HCT116 (cell line): ENCODE measurements at regions not wholly inside any gene's neighbourhood (a gene's known extent, or its start where the extent isn't known, plus 50 kb on each side); places are given as distances from the start of the nearest gene placed in this dataset.

Experiments
- ATAC-seq: fragments of 200-7000 bp; cut with Tn5 transposase; 2 replicates; pipeline ENCODE4 v1.9.1; 2020; ENCODE audit warnings: mild to moderate bottlenecking, moderate library complexity
- BruUV-seq: library from RNA; stranded (reverse); fragments of 400-500 nt; replicated peaks from 2 replicates; lab custom pipeline; 2021; lab: Mats Ljungman, UMichigan
- CTCF ChIA-PET: fragments of 300-600 bp; sonication (Branson Sonifier 250); formaldehyde crosslinking; loops from one replicate; lab custom pipeline; 2021; ENCODE audit warnings: antibody characterized with exemption; lab: Charles Lee
- POLR2A ChIA-PET: fragments of 300-600, 350-600 bp; sonication (Branson Sonifier 250); formaldehyde crosslinking; loops from one replicate; lab custom pipeline; 2021; ENCODE audit warnings: antibody characterized with exemption; lab: Charles Lee
- RAD21 ChIA-PET, 2 experiments: fragments of 300-600 bp; sonication (Branson Sonifier 250); formaldehyde crosslinking; loops; one replicate each; lab custom pipeline; 2023; ENCODE audit warnings: low total read pairs in 2 of 2; ENCODE audit not compliant: uncharacterized antibody in 2 of 2, unreplicated experiment in 2 of 2, low non-redundant PET in 1 of 2; lab: Charles Lee
- DNase-seq: peaks from one replicate; pipeline ENCODE4 v3.0.0-alpha.2; 2010; ENCODE audit warnings: low read depth, low spot score
- H2AFZ ChIP-seq: fragments of 200-600 bp; shearing (Covaris generic), sonication (generic); 2 replicates; pipeline ENCODE4 v1.6.1; 2017; ENCODE audit warnings: low read depth, mixed run types, mixed read lengths, antibody characterized with exemption, low read length; ENCODE audit not compliant: poor library complexity, severe bottlenecking
- H3K27ac ChIP-seq: 2 replicates; pipeline ENCODE4 v1.5.1; 2012; ENCODE audit warnings: low read depth, low read length
- H3K27me3 ChIP-seq: fragments of 200-600 bp; sonication (generic); 2 replicates; pipeline ENCODE4 v1.6.1; 2016; ENCODE audit warnings: mixed run types, low read length, mixed read lengths; ENCODE audit not compliant: insufficient read depth
- H3K36me3 ChIP-seq, 2 experiments: fragments of 200-500 bp in 1 of 2; fragments of 200-600 bp in 1 of 2; sonication (Bioruptor generic) in 1 of 2; sonication (generic) in 1 of 2; 2 replicates each; pipeline versions ENCODE4 v1.5.1 to v1.6.1; 2014 to 2016; ENCODE audit warnings: low read length in 2 of 2, inconsistent platforms in 1 of 2, mixed read lengths in 1 of 2, mixed run types in 1 of 2; ENCODE audit not compliant: insufficient read depth in 2 of 2, control insufficient read depth in 1 of 2
- H3K4me1 ChIP-seq, 2 experiments: fragments of 200-600 bp in 1 of 2; sonication (generic) in 1 of 2; 2 replicates each; pipeline versions ENCODE4 v1.5.1 to v1.6.1; 2012 to 2017; ENCODE audit warnings: low read length in 2 of 2, inconsistent platforms in 1 of 2, mild to moderate bottlenecking in 1 of 2, mixed read lengths in 1 of 2, mixed run types in 1 of 2, moderate library complexity in 1 of 2; ENCODE audit not compliant: insufficient read depth in 2 of 2, control insufficient read depth in 1 of 2
- H3K4me2 ChIP-seq: fragments of 200-600 bp; sonication (generic); 2 replicates; pipeline ENCODE4 v1.6.1; 2017; ENCODE audit warnings: mixed run types, low read length, mixed read lengths
- H3K4me3 ChIP-seq, 2 experiments: fragments of 200-600 bp in 1 of 2; sonication (generic) in 1 of 2; replicated peaks in 1 of 2; 2 replicates each; pipeline ENCODE4 v1.5.1; 2011 to 2016; ENCODE audit warnings: low read length in 2 of 2, control low read depth in 1 of 2, low read depth in 1 of 2, mild to moderate bottlenecking in 1 of 2, mixed read lengths in 1 of 2, mixed run types in 1 of 2
- H3K79me2 ChIP-seq: fragments of 200-600 bp; sonication (generic); 2 replicates; pipeline ENCODE4 v1.6.1; 2017; ENCODE audit warnings: mild to moderate bottlenecking, mixed run types, low read length, moderate library complexity, mixed read lengths; ENCODE audit not compliant: insufficient read depth
- H3K9ac ChIP-seq: fragments of 200-600 bp; sonication (generic); 2 replicates; pipeline ENCODE4 v1.6.1; 2016; ENCODE audit warnings: low read length, mixed read lengths
- H3K9me2 ChIP-seq: fragments of 200-600 bp; sonication (generic), shearing (Covaris generic); 2 replicates; pipeline ENCODE4 v1.6.1; 2017; ENCODE audit warnings: mixed run types, mild to moderate bottlenecking, moderate library complexity; ENCODE audit not compliant: insufficient read depth
- H3K9me3 ChIP-seq, 2 experiments: fragments of 200-500 bp in 1 of 2; fragments of 200-600 bp in 1 of 2; sonication (Bioruptor generic) in 1 of 2; sonication (generic) in 1 of 2; 2 replicates each; pipeline ENCODE4 v1.6.1; 2014 to 2017; ENCODE audit warnings: low read length in 2 of 2, mixed read lengths in 2 of 2, inconsistent platforms in 1 of 2, low read depth in 1 of 2, mild to moderate bottlenecking in 1 of 2, mixed run types in 1 of 2, moderate library complexity in 1 of 2; ENCODE audit not compliant: control insufficient read depth in 1 of 2, insufficient read depth in 1 of 2
- H4K20me1 ChIP-seq: fragments of 200-600 bp; sonication (generic), shearing (Covaris generic); 2 replicates; pipeline ENCODE4 v1.6.1; 2017; ENCODE audit warnings: mixed run types, mild to moderate bottlenecking, moderate library complexity; ENCODE audit not compliant: insufficient read depth
- CBX3 ChIP-seq: IDR thresholded peaks from 2 replicates; pipeline ENCODE4 v1.6.1; 2012; ENCODE audit warnings: low read depth
- ELF1 ChIP-seq: IDR thresholded peaks from 2 replicates; pipeline ENCODE4 v1.6.1; 2012; ENCODE audit warnings: low read depth, borderline replicate concordance
- EZH2 ChIP-seq: fragments of 200-600 bp; sonication (generic); IDR thresholded peaks from 2 replicates; pipeline ENCODE4 v1.6.1; 2017; ENCODE audit warnings: antibody characterized with exemption, mixed run types
- FOSL1 ChIP-seq: IDR thresholded peaks from 2 replicates; pipeline ENCODE4 v1.6.1; 2012; ENCODE audit warnings: low read depth
- JUND ChIP-seq: IDR thresholded peaks from 2 replicates; pipeline ENCODE4 v1.6.1; 2012
- POLR2A ChIP-seq: IDR thresholded peaks from 2 replicates; pipeline ENCODE4 v1.7.0; 2011; ENCODE audit warnings: borderline replicate concordance; ENCODE audit not compliant: insufficient read depth, insufficient read length; ENCODE audit errors: extremely low read depth
- RAD21 ChIP-seq: IDR thresholded peaks from 2 replicates; pipeline ENCODE4 v1.6.1; 2012; ENCODE audit warnings: low read depth, mild to moderate bottlenecking
- SIN3A ChIP-seq: IDR thresholded peaks from 2 replicates; pipeline ENCODE4 v1.6.1; 2012; ENCODE audit warnings: low read depth
- SP1 ChIP-seq: IDR thresholded peaks from 2 replicates; pipeline ENCODE4 v1.6.1; 2012; ENCODE audit warnings: low read depth
- TCF7L2 ChIP-seq: IDR thresholded peaks from 2 replicates; pipeline ENCODE4 v1.7.0; 2011; ENCODE audit warnings: borderline replicate concordance, inconsistent platforms; ENCODE audit not compliant: insufficient read depth, insufficient read length; ENCODE audit errors: extremely low read depth
- intact Hi-C: fragments of 100-400 bp; cut with micrococcal nuclease; formaldehyde crosslinking; loops from 2 replicates; pipeline ENCODE4 v1.10.0; 2022
- TF ChIP-seq, protein P1 (sequence below), 3 experiments: fragments of 200-600 bp in 1 of 3; sonication (generic) in 1 of 3; IDR thresholded peaks in 2 of 3; conservative IDR thresholded peaks in 1 of 3; 2 replicates each; pipeline ENCODE4 v1.5.1; 2012 to 2017; ENCODE audit warnings: low read depth in 2 of 3, low read length in 2 of 3, antibody characterized with exemption in 1 of 3, borderline replicate concordance in 1 of 3, control low read depth in 1 of 3, mild to moderate bottlenecking in 1 of 3, mixed read lengths in 1 of 3, mixed run types in 1 of 3, moderate library complexity in 1 of 3; ENCODE audit not compliant: insufficient read depth in 1 of 3
- TF ChIP-seq, protein P2 (sequence below): IDR thresholded peaks from 2 replicates; pipeline ENCODE4 v1.6.1; 2012
- TF ChIP-seq, protein P3 (sequence below): IDR thresholded peaks from 2 replicates; pipeline ENCODE4 v1.6.1; 2012
- TF ChIP-seq, protein P4 (sequence below): IDR thresholded peaks from 2 replicates; pipeline ENCODE4 v1.6.1; 2012; ENCODE audit warnings: low read depth
- TF ChIP-seq, protein P5 (sequence below): IDR thresholded peaks from 2 replicates; pipeline ENCODE4 v1.6.1; 2011; ENCODE audit warnings: mild to moderate bottlenecking, low read length, moderate library complexity; ENCODE audit not compliant: insufficient replicate concordance; ENCODE audit errors: extremely low read depth

DNA sequence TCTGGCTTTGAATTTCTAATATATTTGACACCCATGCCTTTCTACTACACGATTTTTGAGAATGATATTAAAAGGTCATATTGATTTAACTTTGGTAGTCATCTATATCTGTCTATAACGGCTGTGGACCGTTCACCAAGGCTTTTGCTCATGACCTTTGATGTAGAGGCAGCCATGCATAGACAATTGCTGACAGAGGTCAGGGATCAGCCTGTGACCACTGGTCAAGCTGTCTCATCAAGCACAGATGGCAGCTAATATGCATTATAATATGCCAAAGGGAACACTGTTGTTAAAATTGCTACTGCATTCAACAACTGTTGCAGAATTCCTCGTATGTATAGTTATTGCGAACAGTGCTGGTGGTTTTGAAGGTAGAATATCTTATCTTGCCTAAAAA lies 323.9 kb upstream of the DSEL start:
- no peak for TF ChIP-seq POLR2A
- TF ChIP-seq SIN3A: no peak
- TF ChIP-seq JUND: no peak
- TF ChIP-seq EZH2: no peak
- TF ChIP-seq, protein P1, sequence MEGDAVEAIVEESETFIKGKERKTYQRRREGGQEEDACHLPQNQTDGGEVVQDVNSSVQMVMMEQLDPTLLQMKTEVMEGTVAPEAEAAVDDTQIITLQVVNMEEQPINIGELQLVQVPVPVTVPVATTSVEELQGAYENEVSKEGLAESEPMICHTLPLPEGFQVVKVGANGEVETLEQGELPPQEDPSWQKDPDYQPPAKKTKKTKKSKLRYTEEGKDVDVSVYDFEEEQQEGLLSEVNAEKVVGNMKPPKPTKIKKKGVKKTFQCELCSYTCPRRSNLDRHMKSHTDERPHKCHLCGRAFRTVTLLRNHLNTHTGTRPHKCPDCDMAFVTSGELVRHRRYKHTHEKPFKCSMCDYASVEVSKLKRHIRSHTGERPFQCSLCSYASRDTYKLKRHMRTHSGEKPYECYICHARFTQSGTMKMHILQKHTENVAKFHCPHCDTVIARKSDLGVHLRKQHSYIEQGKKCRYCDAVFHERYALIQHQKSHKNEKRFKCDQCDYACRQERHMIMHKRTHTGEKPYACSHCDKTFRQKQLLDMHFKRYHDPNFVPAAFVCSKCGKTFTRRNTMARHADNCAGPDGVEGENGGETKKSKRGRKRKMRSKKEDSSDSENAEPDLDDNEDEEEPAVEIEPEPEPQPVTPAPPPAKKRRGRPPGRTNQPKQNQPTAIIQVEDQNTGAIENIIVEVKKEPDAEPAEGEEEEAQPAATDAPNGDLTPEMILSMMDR (IDR thresholded peaks at IDR 0.05 in 2 of 3, conservative IDR thresholded peaks at IDR 0.05 in 1 of 3; ENCODE audit: borderline replicate concordance in 1 of 3, insufficient read depth in 1 of 3, low read depth in 2 of 3, low read length in 2 of 3): no peak
- no peak for TF ChIP-seq TCF7L2
- TF ChIP-seq SP1: no peak
- TF ChIP-seq, protein P2, sequence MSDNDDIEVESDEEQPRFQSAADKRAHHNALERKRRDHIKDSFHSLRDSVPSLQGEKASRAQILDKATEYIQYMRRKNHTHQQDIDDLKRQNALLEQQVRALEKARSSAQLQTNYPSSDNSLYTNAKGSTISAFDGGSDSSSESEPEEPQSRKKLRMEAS: no peak
- TF ChIP-seq RAD21: no peak
- TF ChIP-seq, protein P3, sequence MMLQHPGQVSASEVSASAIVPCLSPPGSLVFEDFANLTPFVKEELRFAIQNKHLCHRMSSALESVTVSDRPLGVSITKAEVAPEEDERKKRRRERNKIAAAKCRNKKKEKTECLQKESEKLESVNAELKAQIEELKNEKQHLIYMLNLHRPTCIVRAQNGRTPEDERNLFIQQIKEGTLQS: no peak
- TF ChIP-seq ELF1: no peak
- TF ChIP-seq, protein P4, sequence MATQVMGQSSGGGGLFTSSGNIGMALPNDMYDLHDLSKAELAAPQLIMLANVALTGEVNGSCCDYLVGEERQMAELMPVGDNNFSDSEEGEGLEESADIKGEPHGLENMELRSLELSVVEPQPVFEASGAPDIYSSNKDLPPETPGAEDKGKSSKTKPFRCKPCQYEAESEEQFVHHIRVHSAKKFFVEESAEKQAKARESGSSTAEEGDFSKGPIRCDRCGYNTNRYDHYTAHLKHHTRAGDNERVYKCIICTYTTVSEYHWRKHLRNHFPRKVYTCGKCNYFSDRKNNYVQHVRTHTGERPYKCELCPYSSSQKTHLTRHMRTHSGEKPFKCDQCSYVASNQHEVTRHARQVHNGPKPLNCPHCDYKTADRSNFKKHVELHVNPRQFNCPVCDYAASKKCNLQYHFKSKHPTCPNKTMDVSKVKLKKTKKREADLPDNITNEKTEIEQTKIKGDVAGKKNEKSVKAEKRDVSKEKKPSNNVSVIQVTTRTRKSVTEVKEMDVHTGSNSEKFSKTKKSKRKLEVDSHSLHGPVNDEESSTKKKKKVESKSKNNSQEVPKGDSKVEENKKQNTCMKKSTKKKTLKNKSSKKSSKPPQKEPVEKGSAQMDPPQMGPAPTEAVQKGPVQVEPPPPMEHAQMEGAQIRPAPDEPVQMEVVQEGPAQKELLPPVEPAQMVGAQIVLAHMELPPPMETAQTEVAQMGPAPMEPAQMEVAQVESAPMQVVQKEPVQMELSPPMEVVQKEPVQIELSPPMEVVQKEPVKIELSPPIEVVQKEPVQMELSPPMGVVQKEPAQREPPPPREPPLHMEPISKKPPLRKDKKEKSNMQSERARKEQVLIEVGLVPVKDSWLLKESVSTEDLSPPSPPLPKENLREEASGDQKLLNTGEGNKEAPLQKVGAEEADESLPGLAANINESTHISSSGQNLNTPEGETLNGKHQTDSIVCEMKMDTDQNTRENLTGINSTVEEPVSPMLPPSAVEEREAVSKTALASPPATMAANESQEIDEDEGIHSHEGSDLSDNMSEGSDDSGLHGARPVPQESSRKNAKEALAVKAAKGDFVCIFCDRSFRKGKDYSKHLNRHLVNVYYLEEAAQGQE: no peak
- no peak for TF ChIP-seq CBX3
- no peak for TF ChIP-seq FOSL1
- TF ChIP-seq, protein P5, sequence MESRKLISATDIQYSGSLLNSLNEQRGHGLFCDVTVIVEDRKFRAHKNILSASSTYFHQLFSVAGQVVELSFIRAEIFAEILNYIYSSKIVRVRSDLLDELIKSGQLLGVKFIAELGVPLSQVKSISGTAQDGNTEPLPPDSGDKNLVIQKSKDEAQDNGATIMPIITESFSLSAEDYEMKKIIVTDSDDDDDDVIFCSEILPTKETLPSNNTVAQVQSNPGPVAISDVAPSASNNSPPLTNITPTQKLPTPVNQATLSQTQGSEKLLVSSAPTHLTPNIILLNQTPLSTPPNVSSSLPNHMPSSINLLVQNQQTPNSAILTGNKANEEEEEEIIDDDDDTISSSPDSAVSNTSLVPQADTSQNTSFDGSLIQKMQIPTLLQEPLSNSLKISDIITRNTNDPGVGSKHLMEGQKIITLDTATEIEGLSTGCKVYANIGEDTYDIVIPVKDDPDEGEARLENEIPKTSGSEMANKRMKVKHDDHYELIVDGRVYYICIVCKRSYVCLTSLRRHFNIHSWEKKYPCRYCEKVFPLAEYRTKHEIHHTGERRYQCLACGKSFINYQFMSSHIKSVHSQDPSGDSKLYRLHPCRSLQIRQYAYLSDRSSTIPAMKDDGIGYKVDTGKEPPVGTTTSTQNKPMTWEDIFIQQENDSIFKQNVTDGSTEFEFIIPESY: no peak
- no peaks in the 10 kb centered on the region for H3K4me1 ChIP-seq
- no TSS peak for BruUV-seq
- H3K4me2 ChIP-seq: no peak overlapping the region
- H3K9me3 ChIP-seq: peaks cover 17 to 26% of the 10 kb centered on the region in 2 experiments; a peak in 2 of 4 replicates
- DNase-seq: no peak
- H3K9me2 ChIP-seq: no peaks in the 10 kb centered on the region
- H2AFZ ChIP-seq: no peak overlapping the region
- no peaks in the 10 kb centered on the region for H4K20me1 ChIP-seq
- no peaks in the 10 kb centered on the region for H3K79me2 ChIP-seq
- ChIA-PET POLR2A (no interaction called here), CTCF (no interaction called here), RAD21 (no interaction called here)
- H3K27ac ChIP-seq: no peak overlapping the region
- intact Hi-C loops: no loop called here
- H3K9ac ChIP-seq: no peak overlapping the region
- H3K4me3 ChIP-seq: no peak overlapping the region
- ATAC-seq: no peak
- H3K27me3 ChIP-seq: no peaks in the 10 kb centered on the region
- H3K36me3 ChIP-seq: no peaks in the 10 kb centered on the region
